HS-27A (cell line): ENCODE measurements at regions not wholly inside any gene's neighbourhood (a gene's known extent, or its start where the extent isn't known, plus 50 kb on each side); places are given as distances from the start of the nearest gene placed in this dataset.

Experiments
- DNase-seq: peaks from one replicate; pipeline ENCODE4 v3.0.0-alpha.2; 2012; ENCODE audit warnings: low read depth, missing footprints

- no peak for DNase-seq
Observed at GRCh38 chr5:167485061-167485774, 806.2 kb upstream of the WWC1 start.

- no peak for DNase-seq
Observed at GRCh38 chr5:167488371-167488770, 803.1 kb upstream of the WWC1 start.

GRCh38 chr5:167489202-167489601 is 802.2 kb upstream of the WWC1 start:
- no peak for DNase-seq

GRCh38 chr5:167503926-167504720 is 787.3 kb upstream of the WWC1 start:
- DNase-seq = no peak

GRCh38 chr5:167507463-167508233 is 783.8 kb upstream of the WWC1 start:
- no peak for DNase-seq

GRCh38 chr5:167509076-167509475 is 782.4 kb upstream of the WWC1 start:
- DNase-seq = no peak

GRCh38 chr5:167511276-167511675 is 780.2 kb upstream of the WWC1 start:
- no peak for DNase-seq

GRCh38 chr5:167512111-167512510 is 779.3 kb upstream of the WWC1 start:
- no peak for DNase-seq

- no peak for DNase-seq
Observed at GRCh38 chr5:167513381-167513780, 778.1 kb upstream of the WWC1 start.

GRCh38 chr5:167514461-167514860 is 777.0 kb upstream of the WWC1 start:
- DNase-seq = no peak

GRCh38 chr5:167525004-167525403 is 766.4 kb upstream of the WWC1 start:
- no peak for DNase-seq

GRCh38 chr5:167528651-167529050 is 762.8 kb upstream of the WWC1 start:
- DNase-seq = no peak

GRCh38 chr5:167530548-167530947 is 760.9 kb upstream of the WWC1 start:
- no peak for DNase-seq

GRCh38 chr5:167533814-167534795 is 757.3 kb upstream of the WWC1 start:
- DNase-seq = no peak

GRCh38 chr5:167539747-167540146 is 751.7 kb upstream of the WWC1 start:
- DNase-seq = no peak

- no peak for DNase-seq
Observed at GRCh38 chr5:167546270-167546669, 745.2 kb upstream of the WWC1 start.

- DNase-seq = no peak
Observed at GRCh38 chr5:167552356-167552755, 739.1 kb upstream of the WWC1 start.

- no peak for DNase-seq
Observed at GRCh38 chr5:167553511-167553910, 737.9 kb upstream of the WWC1 start.

GRCh38 chr5:167554564-167555290 is 736.7 kb upstream of the WWC1 start:
- DNase-seq = no peak

GRCh38 chr5:167555565-167556166 is 735.8 kb upstream of the WWC1 start:
- no peak for DNase-seq
